Neutrophil (primary cell): ENCODE measurements at regions not wholly inside any gene's neighbourhood (a gene's known extent, or its start where the extent isn't known, plus 50 kb on each side); places are given as distances from the start of the nearest gene placed in this dataset.

Source experiments
- H3K27ac ChIP-seq: fragments of 200-600 bp; sonication (generic); 2 replicates; pipeline ENCODE4 v1.5.1; 2016; ENCODE audit warnings: mild to moderate bottlenecking, moderate library complexity
- H3K27me3 ChIP-seq: fragments of 200-600 bp; sonication (generic); 2 replicates; pipeline ENCODE4 v1.6.0; 2016; ENCODE audit warnings: mild to moderate bottlenecking
- H3K36me3 ChIP-seq: fragments of 200-600 bp; sonication (generic); 2 replicates; pipeline ENCODE4 v1.5.1; 2017
- H3K4me1 ChIP-seq, 2 experiments: fragments of 200-600 bp in 1 of 2; sonication (generic) in 1 of 2; 1 replicate in 1 of 2; 2 replicates in 1 of 2; pipeline versions ENCODE4 v1.5.1 to v1.6.1; 2013 to 2016; ENCODE audit warnings: low read depth in 1 of 2, low read length in 1 of 2, mild to moderate bottlenecking in 1 of 2, moderate library complexity in 1 of 2; ENCODE audit not compliant: control insufficient read depth in 1 of 2, insufficient read depth in 1 of 2
- H3K4me3 ChIP-seq, 2 experiments: fragments of 200-600 bp in 1 of 2; sonication (generic) in 1 of 2; 1 replicate in 1 of 2; 2 replicates in 1 of 2; pipeline ENCODE4 v1.5.1; 2013 to 2016; ENCODE audit warnings: low read depth in 1 of 2, low read length in 1 of 2, mild to moderate bottlenecking in 1 of 2, moderate library complexity in 1 of 2
- H3K9me3 ChIP-seq: fragments of 200-600 bp; sonication (generic); 2 replicates; pipeline ENCODE4 v1.5.1; 2016
- CTCF ChIP-seq: fragments of 200-600 bp; sonication (generic); IDR thresholded peaks from 2 replicates; pipeline ENCODE4 v1.5.1; 2016; ENCODE audit warnings: antibody characterized with exemption

- H3K4me3 ChIP-seq = no peak overlapping the region
- H3K27ac ChIP-seq = no peak overlapping the region
These were observed 371.0 kb downstream of the CSNK1G3 start for GRCh38 chr5:123882965-123883345.

GRCh38 chr5:123882319-123882964 is 370.5 kb downstream of the CSNK1G3 start:
- Histone ChIP-seq H3K9me3 (no peaks in the 10 kb centered on the region), H3K4me1 (no peaks in the 10 kb centered on the region), H3K27ac (no peak overlapping the region), H3K36me3 (no peaks in the 10 kb centered on the region), H3K27me3 (no peaks in the 10 kb centered on the region), H3K4me3 (no peak overlapping the region)
- no peak for TF ChIP-seq CTCF

More at GRCh38 chr5:123882965-123883345, 371.0 kb downstream of the CSNK1G3 start:
- no peaks in the 10 kb centered on the region for H3K4me1 ChIP-seq
- TF ChIP-seq CTCF = no peak
- H3K36me3 ChIP-seq = no peaks in the 10 kb centered on the region
- no peaks in the 10 kb centered on the region for H3K27me3 ChIP-seq
- H3K9me3 ChIP-seq = no peaks in the 10 kb centered on the region

- H3K9me3 ChIP-seq = no peaks in the 10 kb centered on the region
- H3K4me3 ChIP-seq = no peak overlapping the region
- no peak for TF ChIP-seq CTCF
- no peaks in the 10 kb centered on the region for H3K4me1 ChIP-seq
- no peaks in the 10 kb centered on the region for H3K27me3 ChIP-seq
- H3K36me3 ChIP-seq = no peaks in the 10 kb centered on the region
- no peak overlapping the region for H3K27ac ChIP-seq
These were observed 369.8 kb downstream of the CSNK1G3 start for GRCh38 chr5:123881759-123882244.

- H3K36me3 ChIP-seq = no peaks in the 10 kb centered on the region
- no peak overlapping the region for H3K27ac ChIP-seq
- TF ChIP-seq CTCF = no peak
- H3K9me3 ChIP-seq = no peaks in the 10 kb centered on the region
- H3K4me1 ChIP-seq = no peaks in the 10 kb centered on the region
- no peak overlapping the region for H3K4me3 ChIP-seq
- no peaks in the 10 kb centered on the region for H3K27me3 ChIP-seq
These were observed 368.9 kb downstream of the CSNK1G3 start for GRCh38 chr5:123880875-123881274.

GRCh38 chr5:123879071-123879470 is 367.1 kb downstream of the CSNK1G3 start:
- no peak for TF ChIP-seq CTCF
- H3K4me3 ChIP-seq = no peak overlapping the region
- no peaks in the 10 kb centered on the region for H3K4me1 ChIP-seq
- no peaks in the 10 kb centered on the region for H3K27me3 ChIP-seq
- no peaks in the 10 kb centered on the region for H3K9me3 ChIP-seq
- no peak overlapping the region for H3K27ac ChIP-seq
- H3K36me3 ChIP-seq = no peaks in the 10 kb centered on the region
